Cardiac muscle cell (in vitro differentiated cells and primary cell): ENCODE measurements at regions not wholly inside any gene's neighbourhood (a gene's known extent, or its start where the extent isn't known, plus 50 kb on each side); places are given as distances from the start of the nearest gene placed in this dataset.

Source experiments
- DNase-seq, 2 donors: peaks; one replicate each; pipeline versions ENCODE4 v3.0.0 to v3.0.0-alpha.2; 2010 to 2017; ENCODE audit warnings: low read depth in 1 of 2, low spot score in 1 of 2
- H3K27ac ChIP-seq: fragments of 200-600 bp; sonication (generic); 2 replicates; pipeline ENCODE4 v1.5.1; 2016
- H3K27me3 ChIP-seq: fragments of 200-600 bp; sonication (generic); 2 replicates; pipeline ENCODE4 v1.6.0; 2016; ENCODE audit warnings: control low read depth
- H3K36me3 ChIP-seq: fragments of 200-600 bp; sonication (generic); 2 replicates; pipeline ENCODE4 v1.5.1; 2016; ENCODE audit warnings: control low read depth
- H3K4me1 ChIP-seq: fragments of 200-600 bp; sonication (generic); 2 replicates; pipeline ENCODE4 v1.8.1; 2017; ENCODE audit warnings: low read depth, mild to moderate bottlenecking, mixed run types
- H3K4me3 ChIP-seq: fragments of 200-600 bp; sonication (generic); 2 replicates; pipeline ENCODE4 v1.5.1; 2016; ENCODE audit warnings: mild to moderate bottlenecking
- H3K9me3 ChIP-seq: fragments of 200-600 bp; sonication (generic); 2 replicates; pipeline ENCODE4 v1.5.1; 2017; ENCODE audit warnings: low read depth, mild to moderate bottlenecking, control low read depth
- TF ChIP-seq, protein P1 (sequence below): IDR thresholded peaks from 2 replicates; pipeline ENCODE4 v1.5.1; 2012; ENCODE audit warnings: low read depth, mild to moderate bottlenecking, low read length

DNA sequence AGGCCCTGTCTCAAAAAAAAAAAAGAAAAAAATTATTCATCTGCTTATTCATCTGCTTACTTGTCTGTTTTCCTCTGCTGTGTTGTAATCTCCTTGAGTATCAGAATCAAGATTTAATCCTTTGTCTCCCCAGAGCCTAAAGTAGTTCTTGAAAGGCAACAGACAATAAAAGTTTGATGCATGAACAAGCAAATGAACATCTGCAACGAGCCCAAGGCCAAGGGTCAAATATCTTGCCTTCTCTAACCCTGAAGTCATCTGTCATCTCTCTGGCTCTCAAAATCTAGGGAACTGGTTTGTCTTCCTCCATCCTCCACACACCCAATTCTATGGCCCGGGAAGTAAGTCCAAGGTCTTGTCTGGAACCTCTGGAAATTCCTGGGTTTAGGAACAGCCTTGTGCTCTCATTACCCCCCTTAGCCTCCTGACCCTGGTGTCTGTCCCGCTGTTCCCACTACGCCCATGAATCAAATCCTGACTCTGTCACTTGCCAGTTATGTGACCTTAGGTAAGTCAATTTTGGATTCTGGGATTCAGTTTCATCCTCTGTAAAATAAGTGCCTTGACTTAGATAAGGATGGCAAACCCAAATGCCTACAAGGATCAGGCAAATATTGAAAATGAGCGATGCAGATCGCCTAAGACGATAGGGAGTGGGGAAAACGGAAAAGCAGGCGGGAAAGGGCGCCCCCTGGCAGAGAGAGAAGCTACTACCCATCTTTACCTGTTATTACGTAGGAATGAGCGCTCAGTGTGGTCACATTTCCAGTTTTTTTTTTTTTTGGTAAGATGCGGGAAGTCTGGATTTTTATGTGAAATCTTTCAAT is 102.7 kb upstream of the DHX15 start:
- DNase-seq, result peak; percentile 30 to 45
- H3K9me3 ChIP-seq, result no peaks in the 10 kb centered on the region
- no peaks in the 10 kb centered on the region for H3K27me3 ChIP-seq
- TF ChIP-seq, protein P1, sequence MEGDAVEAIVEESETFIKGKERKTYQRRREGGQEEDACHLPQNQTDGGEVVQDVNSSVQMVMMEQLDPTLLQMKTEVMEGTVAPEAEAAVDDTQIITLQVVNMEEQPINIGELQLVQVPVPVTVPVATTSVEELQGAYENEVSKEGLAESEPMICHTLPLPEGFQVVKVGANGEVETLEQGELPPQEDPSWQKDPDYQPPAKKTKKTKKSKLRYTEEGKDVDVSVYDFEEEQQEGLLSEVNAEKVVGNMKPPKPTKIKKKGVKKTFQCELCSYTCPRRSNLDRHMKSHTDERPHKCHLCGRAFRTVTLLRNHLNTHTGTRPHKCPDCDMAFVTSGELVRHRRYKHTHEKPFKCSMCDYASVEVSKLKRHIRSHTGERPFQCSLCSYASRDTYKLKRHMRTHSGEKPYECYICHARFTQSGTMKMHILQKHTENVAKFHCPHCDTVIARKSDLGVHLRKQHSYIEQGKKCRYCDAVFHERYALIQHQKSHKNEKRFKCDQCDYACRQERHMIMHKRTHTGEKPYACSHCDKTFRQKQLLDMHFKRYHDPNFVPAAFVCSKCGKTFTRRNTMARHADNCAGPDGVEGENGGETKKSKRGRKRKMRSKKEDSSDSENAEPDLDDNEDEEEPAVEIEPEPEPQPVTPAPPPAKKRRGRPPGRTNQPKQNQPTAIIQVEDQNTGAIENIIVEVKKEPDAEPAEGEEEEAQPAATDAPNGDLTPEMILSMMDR, result peak; percentile 66
- H3K27ac ChIP-seq, result no peak overlapping the region
- no peaks in the 10 kb centered on the region for H3K4me1 ChIP-seq
- H3K4me3 ChIP-seq, result no peak overlapping the region
- no peaks in the 10 kb centered on the region for H3K36me3 ChIP-seq

DNA sequence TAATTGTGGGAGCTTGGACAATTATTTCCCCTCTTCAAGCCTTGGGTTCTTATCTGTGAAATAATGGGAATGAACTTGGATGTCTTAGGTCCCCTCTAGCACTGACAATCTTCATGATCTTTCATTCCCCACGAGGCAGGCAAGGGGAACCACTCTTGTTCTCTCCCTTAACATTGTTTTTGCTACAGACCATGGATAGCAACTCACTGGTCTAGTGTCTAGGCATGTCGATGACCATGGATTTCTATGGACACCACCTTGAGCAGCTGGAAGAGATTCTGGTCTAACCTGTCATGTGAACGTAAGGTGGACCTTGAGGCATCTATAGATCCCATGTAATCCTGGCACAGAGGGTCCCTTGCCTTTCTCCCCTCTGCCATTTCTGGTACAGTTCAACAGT is 104.1 kb upstream of the DHX15 start:
- no peaks in the 10 kb centered on the region for H3K36me3 ChIP-seq
- no peak overlapping the region for H3K27ac ChIP-seq
- no peaks in the 10 kb centered on the region for H3K27me3 ChIP-seq
- no peak overlapping the region for H3K4me3 ChIP-seq
- no peaks in the 10 kb centered on the region for H3K9me3 ChIP-seq
- no peaks in the 10 kb centered on the region for H3K4me1 ChIP-seq
- no peak for DNase-seq
- TF ChIP-seq, protein P1, result no peak

DNA sequence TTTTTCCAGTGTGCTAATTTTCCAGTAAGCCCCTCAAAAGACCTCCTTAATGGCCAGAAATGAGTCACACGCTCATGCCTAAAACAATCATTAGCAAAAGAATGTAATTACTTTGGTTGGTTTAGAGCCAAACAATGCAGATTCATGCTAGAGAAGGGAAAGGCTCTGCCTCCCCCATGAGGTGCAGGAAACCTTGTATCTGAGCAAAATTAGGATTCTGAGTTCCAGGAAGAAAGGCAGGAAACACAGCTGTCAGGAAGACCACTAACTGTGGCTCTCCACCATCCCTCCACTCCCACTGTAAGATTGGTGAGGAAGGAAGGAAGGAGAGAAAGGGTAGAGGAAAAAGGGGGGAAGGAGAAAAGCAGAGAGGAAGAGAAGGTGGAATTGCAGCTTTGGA is 104.9 kb upstream of the DHX15 start:
- H3K27ac ChIP-seq, result no peak overlapping the region
- no peaks in the 10 kb centered on the region for H3K36me3 ChIP-seq
- no peaks in the 10 kb centered on the region for H3K9me3 ChIP-seq
- no peak for DNase-seq
- H3K4me1 ChIP-seq, result no peaks in the 10 kb centered on the region
- H3K27me3 ChIP-seq, result no peaks in the 10 kb centered on the region
- no peak overlapping the region for H3K4me3 ChIP-seq
- TF ChIP-seq, protein P1, result no peak

DNA sequence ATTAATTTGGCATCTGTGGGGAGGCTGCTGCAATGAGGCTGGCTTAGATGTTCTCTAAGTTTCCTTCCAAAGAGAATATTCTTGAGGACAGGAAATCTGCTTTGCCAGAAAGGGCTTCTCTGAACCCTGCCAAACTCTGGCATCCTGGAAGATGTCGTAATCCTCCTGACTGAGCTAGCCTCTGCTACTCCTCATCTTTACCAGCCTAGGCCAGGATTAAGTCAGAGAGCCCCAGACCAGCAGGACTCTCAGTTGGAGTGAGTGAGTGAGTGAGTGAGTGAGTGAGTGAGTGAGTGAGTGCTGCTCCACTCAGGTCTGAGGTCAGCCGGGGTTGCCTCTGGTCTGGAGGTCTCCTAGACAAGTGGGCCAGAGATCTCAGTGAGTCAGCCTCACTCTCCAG is 104.9 kb upstream of the SOD3 start:
- H3K9me3 ChIP-seq, result no peaks in the 10 kb centered on the region
- no peaks in the 10 kb centered on the region for H3K4me1 ChIP-seq
- no peaks in the 10 kb centered on the region for H3K36me3 ChIP-seq
- DNase-seq, result peak in 1 of 2 donors; percentile 86
- H3K27ac ChIP-seq, result no peak overlapping the region
- H3K4me3 ChIP-seq, result no peak overlapping the region
- H3K27me3 ChIP-seq, result no peaks in the 10 kb centered on the region
- TF ChIP-seq, protein P1, result no peak

DNA sequence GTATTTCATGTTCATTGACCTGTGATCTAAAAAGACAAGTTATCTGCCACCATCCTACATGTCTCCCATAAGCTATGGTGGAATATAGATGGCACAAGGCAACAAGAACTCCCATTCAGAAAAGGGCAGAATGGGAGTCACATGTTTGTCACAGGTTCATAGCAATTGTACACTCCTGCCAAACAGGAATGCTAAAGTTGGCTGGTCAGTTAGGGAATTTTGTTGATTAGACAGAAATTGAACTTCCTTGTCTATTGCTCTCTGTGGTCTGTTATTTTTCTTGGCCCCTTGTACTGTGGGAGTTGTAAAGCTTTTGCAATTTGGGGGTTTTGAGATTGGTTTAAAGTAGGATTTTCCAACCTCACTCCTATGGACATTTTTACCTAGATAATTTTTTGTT is 101.7 kb upstream of the SOD3 start:
- Histone ChIP-seq H3K9me3 (no peaks in the 10 kb centered on the region), H3K4me3 (no peak overlapping the region), H3K36me3 (no peaks in the 10 kb centered on the region), H3K4me1 (no peaks in the 10 kb centered on the region), H3K27ac (no peak overlapping the region), H3K27me3 (no peaks in the 10 kb centered on the region)
- TF ChIP-seq, protein P1, result no peak
- peak in 1 of 2 donors; percentile 45 for DNase-seq
